D341Med (cell line): ENCODE measurements at regions not wholly inside any gene's neighbourhood (a gene's known extent, or its start where the extent isn't known, plus 50 kb on each side); places are given as distances from the start of the nearest gene placed in this dataset.

Source experiments
- DNase-seq: peaks from one replicate; pipeline ENCODE4 v3.0.0; 2012; ENCODE audit warnings: low spot score

DNA sequence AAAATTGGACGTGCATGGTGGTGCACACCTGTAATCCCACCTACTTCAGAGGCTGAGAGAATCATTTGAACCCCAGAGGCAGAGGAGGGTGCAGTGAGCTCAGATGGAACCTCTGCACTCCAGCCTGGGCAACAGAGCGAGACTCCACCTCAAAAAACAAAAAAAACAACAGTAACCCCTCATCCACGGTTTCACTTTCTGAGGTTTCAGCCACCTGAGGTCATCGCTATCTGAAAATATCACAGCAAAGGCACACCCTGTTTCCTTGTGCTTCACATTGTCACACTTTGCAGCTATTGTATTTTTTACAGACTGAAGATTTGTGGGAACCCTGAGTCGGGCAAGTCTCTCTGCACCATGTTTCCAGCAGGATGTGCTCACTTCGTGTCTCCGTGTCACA lies 54.1 kb upstream of the FOXQ1 start:
- no peak for DNase-seq

DNA sequence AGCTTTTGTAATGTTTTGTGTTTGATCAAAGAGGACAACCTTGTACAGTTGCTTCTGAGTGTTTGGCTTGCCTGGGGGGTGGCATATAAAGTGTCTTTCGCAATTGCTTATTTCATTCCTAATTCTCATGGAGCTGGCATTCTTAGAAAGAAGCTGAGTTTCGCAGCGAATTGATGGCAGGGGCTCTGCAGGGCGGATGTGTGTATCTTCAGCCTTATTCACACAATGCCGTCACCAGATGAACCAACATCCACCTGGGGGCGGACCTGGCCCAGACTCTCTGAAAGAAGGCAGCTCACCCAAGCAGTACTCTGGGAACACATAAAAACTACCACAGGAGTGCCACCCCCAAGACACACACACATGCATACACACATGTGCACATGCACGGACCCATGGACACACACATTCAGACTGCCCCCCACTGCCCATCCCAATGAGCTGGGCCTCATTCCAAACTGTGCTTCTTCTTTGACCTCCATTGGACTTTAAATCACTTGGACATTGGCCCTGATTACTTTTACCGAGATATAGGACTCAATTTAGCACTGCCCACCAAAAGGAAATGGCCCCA lies 55.4 kb upstream of the FOXQ1 start:
- DNase-seq: no peak

GRCh38 chr6:1255636-1256365 lies 56.1 kb upstream of the FOXQ1 start:
- no peak for DNase-seq

DNA sequence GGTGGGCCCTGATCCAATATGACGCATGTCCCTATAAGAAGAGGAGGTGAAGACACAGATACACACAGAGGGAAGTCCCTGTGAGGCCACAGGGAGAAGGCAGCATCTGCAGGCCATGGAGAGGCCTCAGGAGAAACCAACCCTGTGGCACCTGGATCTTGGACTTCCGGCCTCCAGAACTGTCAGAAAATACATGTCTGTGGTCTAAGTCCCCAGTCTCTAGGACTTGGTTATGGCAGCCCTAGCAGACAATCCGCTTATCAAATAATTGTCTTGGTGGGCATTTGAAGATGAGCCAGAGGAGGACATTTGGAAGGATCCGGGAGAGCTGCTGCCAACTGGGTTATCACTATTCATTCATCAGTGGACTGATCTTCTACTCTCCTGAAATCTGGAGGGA lies 57.6 kb upstream of the FOXQ1 start:
- no peak for DNase-seq

- DNase-seq: no peak
Measured at GRCh38 chr6:1253816-1254215, 58.1 kb upstream of the FOXQ1 start.

DNA sequence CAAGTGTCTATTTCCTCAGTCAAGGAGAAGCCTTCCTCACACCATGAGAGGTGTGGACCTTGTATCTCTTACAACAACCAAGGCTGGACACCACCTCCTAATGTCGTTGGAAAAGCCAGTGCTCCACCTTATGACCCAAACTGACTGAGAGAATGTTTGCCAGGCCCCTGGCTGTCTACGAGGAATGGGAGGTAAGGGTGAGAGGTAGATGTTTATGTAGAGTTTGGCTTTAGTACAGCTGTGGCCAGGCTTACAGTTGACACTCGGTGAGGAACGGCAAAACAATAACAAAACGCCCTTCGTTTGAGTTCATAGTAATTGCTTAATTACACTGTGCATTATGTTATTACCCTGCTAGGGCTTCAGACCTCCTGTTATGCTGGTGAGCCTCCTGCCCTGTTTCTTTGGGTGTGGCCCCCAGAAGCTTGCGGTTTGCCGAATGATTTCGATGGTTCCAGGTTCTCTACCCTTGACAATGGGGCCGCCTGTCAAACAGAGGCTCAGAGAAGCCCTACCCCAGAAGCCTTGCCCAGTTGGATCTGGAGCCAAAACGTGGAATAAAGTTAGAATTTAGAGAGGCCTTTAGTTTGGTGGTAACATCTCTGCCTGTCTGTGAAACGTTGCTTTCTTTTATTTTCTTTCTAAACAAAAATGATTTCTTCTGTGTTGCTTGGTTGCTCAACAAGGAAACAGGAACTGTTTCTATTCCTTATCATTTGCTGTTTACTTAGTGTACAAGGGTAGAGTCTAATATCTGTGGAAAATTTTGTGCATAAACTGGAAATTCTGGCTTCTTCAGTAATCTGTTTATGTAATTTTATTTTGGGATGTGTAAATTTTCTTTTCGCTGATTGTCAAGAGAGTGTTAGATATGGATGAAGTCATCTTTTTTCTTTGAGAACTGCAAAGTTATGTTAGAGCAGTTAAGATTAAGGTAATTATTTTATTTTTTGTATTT lies 60.4 kb upstream of the FOXQ1 start:
- DNase-seq: no peak

GRCh38 chr6:1250489-1251197 lies 61.3 kb upstream of the FOXQ1 start:
- no peak for DNase-seq

- no peak for DNase-seq
Measured at GRCh38 chr6:1247894-1248293, 64.0 kb upstream of the FOXQ1 start.

DNA sequence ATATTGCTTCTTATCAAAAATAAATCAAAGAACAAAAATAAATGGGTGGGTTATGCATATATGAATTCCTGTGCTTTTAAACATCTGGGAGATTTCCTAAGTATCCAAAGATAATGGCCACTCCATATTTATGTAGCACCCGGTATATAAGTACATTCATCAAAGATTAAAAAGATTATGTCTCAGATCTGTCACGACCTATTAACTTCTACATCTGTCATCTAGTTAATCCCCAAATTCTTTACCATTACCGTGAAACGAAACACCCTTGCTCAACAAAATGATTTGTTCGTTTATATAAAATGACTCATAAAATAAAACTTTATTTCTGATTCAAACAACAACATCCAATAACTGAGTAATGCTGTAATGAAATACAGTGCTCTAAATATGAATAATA lies 64.8 kb upstream of the FOXQ1 start:
- no peak for DNase-seq

DNA sequence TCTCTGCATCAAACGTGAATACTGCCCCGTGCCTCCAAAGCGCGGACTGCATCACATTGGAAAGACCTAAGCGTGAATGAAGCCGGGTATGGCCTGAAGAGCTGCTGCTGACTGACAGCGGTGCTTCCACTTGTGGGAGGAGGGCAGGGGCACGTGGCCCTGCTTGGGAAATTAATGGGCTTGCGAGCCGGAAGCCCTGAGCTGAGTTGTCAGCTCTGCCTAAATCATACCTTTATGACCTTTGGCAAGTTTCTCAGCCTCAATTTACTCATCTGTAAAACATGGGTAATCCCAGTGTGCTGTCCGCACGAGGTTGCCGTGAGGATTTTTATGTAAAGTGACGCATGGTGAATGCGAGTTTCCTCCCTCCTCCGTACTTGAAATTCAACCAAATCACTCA lies 67.0 kb upstream of the FOXQ1 start:
- DNase-seq: no peak

- no peak for DNase-seq
Measured at GRCh38 chr6:1244278-1244677, 67.6 kb upstream of the FOXQ1 start.

- DNase-seq: no peak
Measured at GRCh38 chr6:1242446-1242845, 69.5 kb upstream of the FOXQ1 start.

- no peak for DNase-seq
Measured at GRCh38 chr6:1242021-1242420, 69.9 kb upstream of the FOXQ1 start.

- DNase-seq: no peak
Measured at GRCh38 chr6:1240766-1241318, 71.1 kb upstream of the FOXQ1 start.

DNA sequence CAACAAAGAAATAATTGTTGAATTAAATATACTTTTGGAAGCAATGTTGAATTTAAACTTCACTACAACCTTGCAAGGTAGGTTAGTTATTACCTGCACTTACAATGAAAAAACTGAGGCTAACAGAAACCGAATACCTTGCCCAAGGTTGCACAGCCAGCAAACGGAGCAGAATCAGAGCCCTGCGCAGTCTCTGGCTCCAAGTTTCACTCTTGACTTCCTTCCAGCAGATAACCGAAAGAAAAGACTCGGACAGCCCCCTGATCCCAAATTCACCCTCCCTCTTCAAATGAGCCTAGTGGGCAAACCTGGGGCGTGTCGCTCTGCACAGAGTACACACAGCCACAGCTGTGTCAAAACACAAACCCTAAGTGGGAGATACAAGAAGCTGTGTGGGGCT lies 72.1 kb upstream of the FOXQ1 start:
- no peak for DNase-seq

DNA sequence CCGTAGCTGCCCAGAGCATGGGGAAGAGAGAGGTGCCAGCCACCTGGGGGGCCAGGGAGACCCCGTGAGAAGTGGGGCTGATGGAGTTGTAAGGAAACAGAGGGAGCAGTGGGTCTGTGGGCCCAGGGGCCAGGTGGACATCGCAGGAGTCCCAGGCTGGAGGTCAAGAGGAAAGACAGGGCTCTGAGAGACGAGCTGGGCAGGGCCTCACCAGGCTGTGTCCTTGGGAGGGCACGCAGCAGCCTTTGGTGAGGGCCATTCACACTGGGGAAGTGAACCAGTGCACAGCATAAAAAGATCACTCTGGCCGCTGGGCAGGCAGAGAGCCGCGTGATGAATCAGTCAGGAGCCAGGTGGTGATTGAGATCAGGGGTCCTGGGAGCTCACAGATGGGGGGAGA lies 73.9 kb upstream of the FOXQ1 start:
- DNase-seq: no peak

- no peak for DNase-seq
Measured at GRCh38 chr6:1237636-1238035, 74.3 kb upstream of the FOXQ1 start.

- no peak for DNase-seq
Measured at GRCh38 chr6:1235825-1236224, 76.1 kb upstream of the FOXQ1 start.

- no peak for DNase-seq
Measured at GRCh38 chr6:1233924-1234323, 78.0 kb upstream of the FOXQ1 start.

- no peak for DNase-seq
Measured at GRCh38 chr6:1232578-1232977, 79.3 kb upstream of the FOXQ1 start.

DNA sequence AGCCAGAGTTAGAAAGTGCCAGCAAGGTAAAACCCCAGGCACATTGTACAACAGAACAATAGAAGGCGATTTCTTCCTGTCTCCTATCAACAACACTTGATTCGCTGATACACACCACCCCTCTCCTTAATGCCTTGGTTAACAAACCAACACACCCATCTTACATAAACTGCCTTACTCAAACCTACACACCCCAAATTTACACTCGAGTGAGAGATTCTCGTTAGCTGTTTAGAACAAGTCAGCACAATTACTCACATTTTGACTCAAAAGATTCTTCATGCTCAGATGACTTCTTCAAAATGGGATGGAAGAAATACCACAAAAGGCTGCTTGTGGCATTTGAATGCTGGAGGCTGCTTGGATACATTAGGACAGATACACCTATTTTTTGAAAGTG lies 80.0 kb upstream of the FOXQ1 start:
- DNase-seq: no peak
